DND-41 (cell line): ENCODE measurements at regions not wholly inside any gene's neighbourhood (a gene's known extent, or its start where the extent isn't known, plus 50 kb on each side); places are given as distances from the start of the nearest gene placed in this dataset.
"Not testable (repeated sequence)": the region's sequence is repeated elsewhere in the genome, so short reads cannot be mapped to it uniquely, and the experiment has no call there.

Experiments used
- ATAC-seq: fragments of 200-7000 bp; cut with Tn5 transposase; 3 replicates; pipeline ENCODE4 v1.9.1; 2021; ENCODE audit warnings: low read depth; ENCODE audit not compliant: insufficient read depth
- DNase-seq: peaks from one replicate; pipeline ENCODE4 v3.0.0-alpha.2; 2020
- H2AFZ ChIP-seq: 2 replicates; pipeline ENCODE4 v1.6.0; 2012; ENCODE audit warnings: low read depth, low read length
- H3K27ac ChIP-seq: 2 replicates; pipeline ENCODE4 v1.5.1; 2012; ENCODE audit warnings: low read length, inconsistent platforms
- H3K27me3 ChIP-seq: fragments of 200-600 bp; sonication (generic); 2 replicates; pipeline ENCODE4 v1.6.0; 2012; ENCODE audit warnings: low read length, mild to moderate bottlenecking, inconsistent platforms; ENCODE audit not compliant: insufficient read depth, poor library complexity
- H3K36me3 ChIP-seq: 2 replicates; pipeline ENCODE4 v1.5.1; 2012; ENCODE audit warnings: low read length, inconsistent platforms; ENCODE audit not compliant: insufficient read depth
- H3K4me1 ChIP-seq: 2 replicates; pipeline ENCODE4 v1.5.1; 2012; ENCODE audit warnings: mild to moderate bottlenecking, low read length; ENCODE audit not compliant: insufficient read depth
- H3K4me2 ChIP-seq: 2 replicates; pipeline ENCODE4 v1.6.0; 2012; ENCODE audit warnings: mild to moderate bottlenecking, moderate library complexity, low read length, inconsistent platforms; ENCODE audit not compliant: insufficient read depth
- H3K4me3 ChIP-seq, 2 experiments: fragments of 200-600 bp in 1 of 2; shearing (Covaris generic) in 1 of 2; 2 replicates each; pipeline ENCODE4 v1.5.1; 2012 to 2016; ENCODE audit warnings: inconsistent platforms in 2 of 2, low read length in 2 of 2, mild to moderate bottlenecking in 2 of 2, low read depth in 1 of 2, moderate library complexity in 1 of 2
- H3K79me2 ChIP-seq: 2 replicates; pipeline ENCODE4 v1.6.0; 2012; ENCODE audit warnings: low read length, inconsistent platforms; ENCODE audit not compliant: insufficient read depth
- H3K9ac ChIP-seq: 2 replicates; pipeline ENCODE4 v1.6.0; 2012; ENCODE audit warnings: low read depth, mild to moderate bottlenecking, inconsistent platforms, low read length, moderate library complexity
- H3K9me3 ChIP-seq: 2 replicates; pipeline ENCODE4 v1.5.1; 2012; ENCODE audit warnings: low read length, moderate library complexity, mild to moderate bottlenecking, inconsistent platforms; ENCODE audit not compliant: insufficient read depth, severe bottlenecking
- H4K20me1 ChIP-seq: 2 replicates; pipeline ENCODE4 v1.6.0; 2012; ENCODE audit warnings: low read length; ENCODE audit not compliant: insufficient read depth
- CTCF ChIP-seq: IDR thresholded peaks from 2 replicates; pipeline ENCODE4 v1.5.1; 2012; ENCODE audit warnings: borderline replicate concordance, low read length, moderate library complexity, mild to moderate bottlenecking; ENCODE audit not compliant: poor library complexity, severe bottlenecking; ENCODE audit errors: extremely low read depth
- EZH2 ChIP-seq: IDR thresholded peaks from 3 replicates; pipeline ENCODE4 v1.6.1; 2012; ENCODE audit warnings: borderline replicate concordance, low read depth, mild to moderate bottlenecking, moderate library complexity, low read length, inconsistent platforms; ENCODE audit not compliant: severe bottlenecking

- DNase-seq = no peak
- TF ChIP-seq EZH2 (no peak), CTCF (no peak)
- Histone ChIP-seq H3K27me3 (no peaks in the 10 kb centered on the region), H2AFZ (no peak overlapping the region), H3K4me1 (no peaks in the 10 kb centered on the region), H3K27ac (no peak overlapping the region), H3K4me3 (no peak overlapping the region), H3K9me3 (no peaks in the 10 kb centered on the region), H3K79me2 (no peaks in the 10 kb centered on the region), H3K9ac (no peak overlapping the region), H3K4me2 (no peak overlapping the region), H3K36me3 (no peaks in the 10 kb centered on the region), H4K20me1 (no peaks in the 10 kb centered on the region)
- ATAC-seq = no peak
These were observed 290.8 kb upstream of the PCDH9 start for GRCh38 chr13:67520886-67521285.

- H3K9me3 ChIP-seq = no peaks in the 10 kb centered on the region
- no peak for ATAC-seq
- H3K4me2 ChIP-seq = no peak overlapping the region
- no peaks in the 10 kb centered on the region for H3K4me1 ChIP-seq
- H4K20me1 ChIP-seq = no peaks in the 10 kb centered on the region
- no peak overlapping the region for H3K27ac ChIP-seq
- H3K4me3 ChIP-seq = no peak overlapping the region
- H3K27me3 ChIP-seq = no peaks in the 10 kb centered on the region
- H3K36me3 ChIP-seq = no peaks in the 10 kb centered on the region
- no peaks in the 10 kb centered on the region for H3K79me2 ChIP-seq
- DNase-seq = no peak
- no peak for TF ChIP-seq EZH2
- H2AFZ ChIP-seq = no peak overlapping the region
- no peak overlapping the region for H3K9ac ChIP-seq
These were observed 289.2 kb upstream of the PCDH9 start for GRCh38 chr13:67519356-67519755.

- no peaks in the 10 kb centered on the region for H3K27me3 ChIP-seq
- ATAC-seq = no peak
- no peaks in the 10 kb centered on the region for H3K9me3 ChIP-seq
- H3K4me1 ChIP-seq = no peaks in the 10 kb centered on the region
- H3K4me3 ChIP-seq = no peak overlapping the region
- no peak overlapping the region for H3K27ac ChIP-seq
- H3K4me2 ChIP-seq = no peak overlapping the region
- no peak for TF ChIP-seq EZH2
- no peak for TF ChIP-seq CTCF
- no peaks in the 10 kb centered on the region for H4K20me1 ChIP-seq
- no peak overlapping the region for H3K9ac ChIP-seq
- H3K79me2 ChIP-seq = no peaks in the 10 kb centered on the region
- no peaks in the 10 kb centered on the region for H3K36me3 ChIP-seq
- no peak for DNase-seq
- H2AFZ ChIP-seq = no peak overlapping the region
These were observed 288.6 kb upstream of the PCDH9 start for GRCh38 chr13:67518785-67519184.

- Histone ChIP-seq H3K4me3 (no peak overlapping the region), H4K20me1 (no peaks in the 10 kb centered on the region), H3K9ac (no peak overlapping the region), H3K4me2 (no peak overlapping the region), H3K4me1 (no peaks in the 10 kb centered on the region), H3K36me3 (no peaks in the 10 kb centered on the region), H3K9me3 (no peaks in the 10 kb centered on the region), H2AFZ (no peak overlapping the region), H3K27me3 (no peaks in the 10 kb centered on the region), H3K27ac (no peak overlapping the region), H3K79me2 (no peaks in the 10 kb centered on the region)
- ATAC-seq (no peak), DNase-seq (no peak)
- no peak for TF ChIP-seq EZH2
These were observed 285.8 kb upstream of the PCDH9 start for GRCh38 chr13:67515895-67516294.

- no peaks in the 10 kb centered on the region for H3K9me3 ChIP-seq
- H3K4me2 ChIP-seq = no peak overlapping the region
- H4K20me1 ChIP-seq = no peaks in the 10 kb centered on the region
- H3K27me3 ChIP-seq = no peaks in the 10 kb centered on the region
- H3K27ac ChIP-seq = no peak overlapping the region
- no peak overlapping the region for H3K9ac ChIP-seq
- no peak overlapping the region for H3K4me3 ChIP-seq
- no peak for TF ChIP-seq CTCF
- no peak for TF ChIP-seq EZH2
- no peak for DNase-seq
- H2AFZ ChIP-seq = no peak overlapping the region
- H3K36me3 ChIP-seq = no peaks in the 10 kb centered on the region
- no peaks in the 10 kb centered on the region for H3K4me1 ChIP-seq
- H3K79me2 ChIP-seq = no peaks in the 10 kb centered on the region
- ATAC-seq = no peak
These were observed 278.9 kb upstream of the PCDH9 start for GRCh38 chr13:67509018-67509417.

GRCh38 chr13:67508275-67508674, 278.1 kb upstream of the PCDH9 start:
- not testable (repeated sequence) for H4K20me1 ChIP-seq, H3K79me2 ChIP-seq, H3K27ac ChIP-seq, H3K4me2 ChIP-seq, DNase-seq, H2AFZ ChIP-seq, H3K4me1 ChIP-seq, H3K4me3 ChIP-seq, H3K9ac ChIP-seq, H3K9me3 ChIP-seq, H3K36me3 ChIP-seq, ATAC-seq, H3K27me3 ChIP-seq
